ENCODE measurements at regions not wholly inside any gene's neighbourhood (a gene's known extent, or its start where the extent isn't known, plus 50 kb on each side); places are given as distances from the start of the nearest gene placed in this dataset.

- TF ChIP-seq CTCF (IDR thresholded peaks at IDR 0.05): no peak
- TF ChIP-seq SIN3A (IDR thresholded peaks at IDR 0.05; ENCODE audit: borderline replicate concordance, insufficient read depth, low read depth, low read length): no peak
- no peak for TF ChIP-seq POLR2AphosphoS5 (IDR thresholded peaks at IDR 0.05; ENCODE audit: low read depth, low read length)
- TF ChIP-seq REST (IDR thresholded peaks at IDR 0.05; ENCODE audit: insufficient read depth in 1 of 2, low read depth in 2 of 2, low read length in 1 of 2): no peak
Observed at GRCh38 chr9:13378154-13378553, 98.7 kb upstream of the MPDZ start.
